ENCODE measurements at regions not wholly inside any gene's neighbourhood (a gene's known extent, or its start where the extent isn't known, plus 50 kb on each side); places are given as distances from the start of the nearest gene placed in this dataset.

DNA sequence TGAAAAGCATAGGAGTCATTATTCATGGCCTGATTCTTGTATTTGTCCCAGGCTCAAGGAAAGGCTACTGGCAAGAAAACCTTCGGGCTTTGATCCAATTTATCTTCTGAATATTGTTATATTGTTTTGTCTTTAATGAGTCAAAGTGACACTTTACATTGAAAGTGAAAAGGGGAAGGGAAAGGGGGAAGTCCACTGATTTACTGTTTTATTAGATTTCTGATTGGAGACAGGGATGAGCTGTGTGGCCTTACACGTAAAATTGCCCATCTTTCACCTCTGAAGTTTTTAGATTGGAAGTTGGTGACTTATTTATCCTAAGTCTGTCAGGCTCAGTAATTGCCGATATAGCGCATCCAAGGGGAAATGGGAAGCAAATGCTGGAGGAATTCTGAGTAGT lies 843.8 kb upstream of the LRRTM1 start:
- Histone ChIP-seq H3K9me3 (ENCODE audit: low read depth) (no peaks in the 10 kb centered on the region), H3K36me3 (replicated peaks; ENCODE audit: insufficient read depth, low read depth) (no peaks in the 10 kb centered on the region), H3K27ac (no peak overlapping the region), H3K79me2 (no peaks in the 10 kb centered on the region), H3K4me2 (no peak overlapping the region), H3K9me2 (replicated peaks; ENCODE audit: insufficient read depth) (no peaks in the 10 kb centered on the region), H3K4me1 (ENCODE audit: insufficient read depth) (no peaks in the 10 kb centered on the region), H3K27me3 (no peaks in the 10 kb centered on the region), H2AFZ (no peak overlapping the region), H3K4me3 (no peak overlapping the region), H4K20me1 (ENCODE audit: insufficient read depth, poor library complexity, severe bottlenecking) (no peaks in the 10 kb centered on the region)
- no peak for DNase-seq (ENCODE audit: low spot score)
- no peak for TF ChIP-seq EZH2phosphoT487 (IDR thresholded peaks at IDR 0.05; ENCODE audit: low read depth, severe bottlenecking, unreplicated experiment)
- 89% methylated on average over 4 of the region's 4 CpGs for WGBS (ENCODE audit: low lambda C conversion rate, missing lambda C conversion rate)

GRCh38 chr2:81136296-81136695 lies 831.7 kb upstream of the LRRTM1 start:
- no peak overlapping the region for H3K4me3 ChIP-seq
- H3K79me2 ChIP-seq: no peaks in the 10 kb centered on the region
- H3K36me3 ChIP-seq (replicated peaks; ENCODE audit: insufficient read depth, low read depth): no peaks in the 10 kb centered on the region
- no peaks in the 10 kb centered on the region for H3K9me2 ChIP-seq (replicated peaks; ENCODE audit: insufficient read depth)
- no peaks in the 10 kb centered on the region for H3K27me3 ChIP-seq
- no peak overlapping the region for H3K4me2 ChIP-seq
- DNase-seq (ENCODE audit: low spot score): no peak
- H4K20me1 ChIP-seq (ENCODE audit: insufficient read depth, poor library complexity, severe bottlenecking): no peaks in the 10 kb centered on the region
- H3K4me1 ChIP-seq (ENCODE audit: insufficient read depth): no peaks in the 10 kb centered on the region
- H3K9me3 ChIP-seq (ENCODE audit: low read depth): no peaks in the 10 kb centered on the region
- TF ChIP-seq, protein P1, sequence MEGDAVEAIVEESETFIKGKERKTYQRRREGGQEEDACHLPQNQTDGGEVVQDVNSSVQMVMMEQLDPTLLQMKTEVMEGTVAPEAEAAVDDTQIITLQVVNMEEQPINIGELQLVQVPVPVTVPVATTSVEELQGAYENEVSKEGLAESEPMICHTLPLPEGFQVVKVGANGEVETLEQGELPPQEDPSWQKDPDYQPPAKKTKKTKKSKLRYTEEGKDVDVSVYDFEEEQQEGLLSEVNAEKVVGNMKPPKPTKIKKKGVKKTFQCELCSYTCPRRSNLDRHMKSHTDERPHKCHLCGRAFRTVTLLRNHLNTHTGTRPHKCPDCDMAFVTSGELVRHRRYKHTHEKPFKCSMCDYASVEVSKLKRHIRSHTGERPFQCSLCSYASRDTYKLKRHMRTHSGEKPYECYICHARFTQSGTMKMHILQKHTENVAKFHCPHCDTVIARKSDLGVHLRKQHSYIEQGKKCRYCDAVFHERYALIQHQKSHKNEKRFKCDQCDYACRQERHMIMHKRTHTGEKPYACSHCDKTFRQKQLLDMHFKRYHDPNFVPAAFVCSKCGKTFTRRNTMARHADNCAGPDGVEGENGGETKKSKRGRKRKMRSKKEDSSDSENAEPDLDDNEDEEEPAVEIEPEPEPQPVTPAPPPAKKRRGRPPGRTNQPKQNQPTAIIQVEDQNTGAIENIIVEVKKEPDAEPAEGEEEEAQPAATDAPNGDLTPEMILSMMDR (IDR thresholded peaks at IDR 0.05; ENCODE audit: poor library complexity): no peak
- no peak for TF ChIP-seq EZH2phosphoT487 (IDR thresholded peaks at IDR 0.05; ENCODE audit: low read depth, severe bottlenecking, unreplicated experiment)
- no peak for TF ChIP-seq EZH2 (IDR thresholded peaks at IDR 0.05; ENCODE audit: borderline replicate concordance)
- H3K27ac ChIP-seq: no peak overlapping the region
- no peak overlapping the region for H2AFZ ChIP-seq

GRCh38 chr2:81097361-81097760 lies 792.8 kb upstream of the LRRTM1 start:
- Histone ChIP-seq H2AFZ (no peak overlapping the region), H4K20me1 (ENCODE audit: insufficient read depth, poor library complexity, severe bottlenecking) (no peaks in the 10 kb centered on the region), H3K4me2 (no peak overlapping the region), H3K9me2 (replicated peaks; ENCODE audit: insufficient read depth) (no peaks in the 10 kb centered on the region), H3K9me3 (ENCODE audit: low read depth) (no peaks in the 10 kb centered on the region), H3K27ac (no peak overlapping the region), H3K79me2 (no peaks in the 10 kb centered on the region), H3K27me3 (no peaks in the 10 kb centered on the region), H3K4me1 (ENCODE audit: insufficient read depth) (no peaks in the 10 kb centered on the region), H3K4me3 (no peak overlapping the region), H3K36me3 (replicated peaks; ENCODE audit: insufficient read depth, low read depth) (no peaks in the 10 kb centered on the region)
- 89% methylated on average over 1 of the region's 1 CpG for WGBS (ENCODE audit: low lambda C conversion rate, missing lambda C conversion rate)
- TF ChIP-seq EZH2phosphoT487 (IDR thresholded peaks at IDR 0.05; ENCODE audit: low read depth, severe bottlenecking, unreplicated experiment) (no peak), EZH2 (IDR thresholded peaks at IDR 0.05; ENCODE audit: borderline replicate concordance) (no peak)
- TF ChIP-seq, protein P1 (IDR thresholded peaks at IDR 0.05; ENCODE audit: poor library complexity): no peak
- no peak for DNase-seq (ENCODE audit: low spot score)

GRCh38 chr2:81093031-81093430 lies 788.5 kb upstream of the LRRTM1 start:
- Histone ChIP-seq H3K27me3 (no peaks in the 10 kb centered on the region), H3K4me1 (ENCODE audit: insufficient read depth) (no peaks in the 10 kb centered on the region), H3K4me3 (no peak overlapping the region), H3K4me2 (no peak overlapping the region), H4K20me1 (ENCODE audit: insufficient read depth, poor library complexity, severe bottlenecking) (no peaks in the 10 kb centered on the region), H3K27ac (no peak overlapping the region), H3K79me2 (no peaks in the 10 kb centered on the region), H3K9me2 (replicated peaks; ENCODE audit: insufficient read depth) (no peaks in the 10 kb centered on the region), H3K9me3 (ENCODE audit: low read depth) (no peaks in the 10 kb centered on the region), H3K36me3 (replicated peaks; ENCODE audit: insufficient read depth, low read depth) (no peaks in the 10 kb centered on the region), H2AFZ (no peak overlapping the region)
- no peak for DNase-seq (ENCODE audit: low spot score)
- TF ChIP-seq EZH2phosphoT487 (IDR thresholded peaks at IDR 0.05; ENCODE audit: low read depth, severe bottlenecking, unreplicated experiment) (no peak), EZH2 (IDR thresholded peaks at IDR 0.05; ENCODE audit: borderline replicate concordance) (no peak)
- TF ChIP-seq, protein P1 (IDR thresholded peaks at IDR 0.05; ENCODE audit: poor library complexity): no peak
